Body of pancreas (tissue), 4 donors: ENCODE measurements at regions not wholly inside any gene's neighbourhood (a gene's known extent, or its start where the extent isn't known, plus 50 kb on each side); places are given as distances from the start of the nearest gene placed in this dataset.

Experiments
- ATAC-seq: fragments of 150-250 bp; one replicate; pipeline ENCODE4 v1.9.1; 2016
- DNase-seq, 4 donors: peaks; one replicate each; pipeline ENCODE4 v3.0.0-alpha.2; 2019
- H3K27ac ChIP-seq, 4 donors: fragments of 200-600 bp; sonication (generic); 1 replicate in 3 of 4; 2 replicates in 1 of 4; pipeline versions ENCODE4 v1.5.1 to v1.6.1; 2016 to 2019; ENCODE audit warnings: mild to moderate bottlenecking in 1 of 4, mixed read lengths in 1 of 4, moderate library complexity in 1 of 4
- H3K27me3 ChIP-seq, 2 donors: fragments of 200-600 bp; sonication (generic); one replicate each; pipeline ENCODE4 v1.6.0; 2016; ENCODE audit warnings: mild to moderate bottlenecking in 1 of 2
- H3K36me3 ChIP-seq, 2 donors: fragments of 200-600 bp; sonication (generic); replicated peaks in 1 of 2; 2 replicates each; pipeline ENCODE4 v1.5.1; 2016; ENCODE audit warnings: low read depth in 2 of 2; ENCODE audit not compliant: insufficient read depth in 1 of 2
- H3K4me1 ChIP-seq: fragments of 200-600 bp; sonication (generic); one replicate; pipeline ENCODE4 v1.6.0; 2016
- H3K4me3 ChIP-seq, 2 donors: fragments of 200-600 bp; sonication (generic); 1 replicate in 1 of 2; 2 replicates in 1 of 2; pipeline ENCODE4 v1.5.1; 2016 to 2019
- H3K9me3 ChIP-seq, 3 donors: fragments of 200-600 bp; sonication (generic); 1 replicate in 2 of 3; 2 replicates in 1 of 3; pipeline ENCODE4 v1.5.1; 2016
- CTCF ChIP-seq, 7 experiments: fragments of 450-650 bp in 4 of 7; fragments of 200-600 bp in 3 of 7; sonication (generic) in 3 of 7; IDR thresholded peaks; one replicate each; pipeline ENCODE4 v1.5.1; 2016 to 2019; ENCODE audit warnings: antibody characterized with exemption in 7 of 7
- POLR2A ChIP-seq, 3 donors: fragments of 450-650 bp; IDR thresholded peaks; one replicate each; pipeline ENCODE4 v1.6.1; 2016; ENCODE audit warnings: antibody characterized with exemption in 3 of 3, mild to moderate bottlenecking in 2 of 3
- WGBS, 2 donors: methylation state at CpG; one replicate each; pipeline ENCODE4 v1.1.5; 2017; 5-methylcytosine and 5-hydroxymethylcytosine counted together
- intact Hi-C: fragments of 100-400 bp; cut with DNase I; formaldehyde crosslinking; loops from one replicate; pipeline ENCODE4 v1.15.1; 2023

DNA sequence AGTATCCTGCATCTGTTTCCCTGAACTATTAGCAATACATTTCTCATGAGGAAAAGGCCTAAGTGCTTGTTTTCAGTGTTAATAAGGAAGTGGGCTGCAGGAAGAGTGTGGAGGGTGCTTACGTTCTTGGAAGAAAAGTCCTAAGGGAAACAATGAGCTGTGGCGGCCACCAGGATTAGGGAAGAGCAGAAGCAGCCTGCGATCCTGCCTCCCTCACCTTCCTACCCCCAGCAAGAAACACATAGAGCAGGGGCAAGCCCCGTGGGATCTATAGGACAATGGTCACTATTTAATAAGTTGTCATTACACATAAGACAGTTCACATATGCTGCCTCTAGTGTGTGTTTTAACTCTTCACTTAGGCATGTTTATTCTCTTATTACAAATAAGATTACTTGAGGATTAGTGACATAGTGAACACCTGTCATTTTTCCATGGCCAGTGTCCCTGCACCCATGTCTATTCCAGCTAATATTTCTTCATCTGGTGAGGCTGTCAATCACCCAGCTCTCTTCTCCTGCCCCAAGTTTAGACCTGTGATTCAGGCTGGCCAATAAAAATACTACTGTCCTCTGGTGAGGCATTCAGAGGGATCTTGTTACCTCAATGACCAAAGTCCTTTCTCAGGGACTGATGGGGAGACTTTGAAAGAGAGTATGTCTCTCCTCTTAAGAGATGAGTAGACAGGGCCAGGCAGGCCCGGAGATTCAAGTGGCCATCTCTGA lies 510.9 kb upstream of the CELF4 start:
- H3K36me3 ChIP-seq: no peaks in the 10 kb centered on the region
- no peak overlapping the region for H3K4me3 ChIP-seq
- TF ChIP-seq POLR2A (IDR thresholded peaks at IDR 0.05): no peak
- TF ChIP-seq CTCF (IDR thresholded peaks at IDR 0.05): no peak
- 71 to 77% methylated on average over 5 of the region's 5 CpGs for WGBS, 2 donors
- no peak overlapping the region for H3K27ac ChIP-seq
- H3K4me1 ChIP-seq: no peaks in the 10 kb centered on the region
- no peaks in the 10 kb centered on the region for H3K27me3 ChIP-seq
- ATAC-seq: no peak
- no peak for DNase-seq
- intact Hi-C loops: no loop called here
- no peaks in the 10 kb centered on the region for H3K9me3 ChIP-seq

DNA sequence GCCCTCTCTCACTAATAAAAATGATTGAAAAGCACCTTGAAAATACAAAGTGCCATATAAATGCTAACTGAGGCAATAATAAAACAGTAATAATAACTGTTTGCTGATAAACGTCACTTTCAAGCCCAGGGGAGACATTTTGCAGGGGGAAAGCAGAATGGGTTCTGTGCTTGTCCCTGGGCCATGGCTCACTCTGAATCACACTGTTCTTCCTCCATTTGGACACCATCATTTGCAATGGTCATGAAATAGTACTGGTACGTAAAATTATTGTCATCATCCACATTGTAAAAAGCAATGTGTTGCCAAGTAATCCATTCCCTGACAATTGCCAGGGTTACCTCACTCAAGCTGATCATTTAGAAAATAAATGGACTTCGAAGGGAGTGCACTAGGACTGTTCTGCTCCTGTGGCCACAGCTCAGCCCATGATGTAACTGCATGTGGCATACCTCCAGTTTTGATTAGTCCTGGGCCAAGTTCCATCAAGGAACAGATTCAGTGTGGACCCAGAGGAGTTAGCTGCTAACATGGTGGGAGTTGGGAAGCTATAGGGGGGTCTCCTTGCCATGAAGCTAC lies 508.8 kb upstream of the CELF4 start:
- no peaks in the 10 kb centered on the region for H3K36me3 ChIP-seq
- no peaks in the 10 kb centered on the region for H3K9me3 ChIP-seq
- DNase-seq: no peak
- H3K27me3 ChIP-seq: no peaks in the 10 kb centered on the region
- no peak overlapping the region for H3K4me3 ChIP-seq
- intact Hi-C loops: no loop called here
- TF ChIP-seq POLR2A (IDR thresholded peaks at IDR 0.05) (no peak), CTCF (IDR thresholded peaks at IDR 0.05) (no peak)
- WGBS, 2 donors: 52 to 65% methylated on average over 3 of the region's 3 CpGs
- no peaks in the 10 kb centered on the region for H3K4me1 ChIP-seq
- H3K27ac ChIP-seq: no peak overlapping the region
- ATAC-seq: no peak

- WGBS, 2 donors: 67 to 76% methylated on average over 2 of the region's 2 CpGs
- H3K36me3 ChIP-seq: no peaks in the 10 kb centered on the region
- H3K27me3 ChIP-seq: no peaks in the 10 kb centered on the region
- H3K4me1 ChIP-seq: no peaks in the 10 kb centered on the region
- ATAC-seq (no peak), DNase-seq (no peak)
- TF ChIP-seq POLR2A (IDR thresholded peaks at IDR 0.05) (no peak), CTCF (IDR thresholded peaks at IDR 0.05) (no peak)
- H3K27ac ChIP-seq: no peak overlapping the region
- no peak overlapping the region for H3K4me3 ChIP-seq
- no peaks in the 10 kb centered on the region for H3K9me3 ChIP-seq
- intact Hi-C loops: no loop called here
Measured at GRCh38 chr18:38067821-38068220, 502.2 kb upstream of the CELF4 start.

- no peak for ATAC-seq
- intact Hi-C loops: no loop called here
- Histone ChIP-seq H3K36me3 (no peaks in the 10 kb centered on the region), H3K4me1 (no peaks in the 10 kb centered on the region), H3K27ac (no peak overlapping the region), H3K4me3 (no peak overlapping the region), H3K27me3 (no peaks in the 10 kb centered on the region), H3K9me3 (no peaks in the 10 kb centered on the region)
- WGBS, 2 donors: 64 to 83% methylated on average over 1 of the region's 1 CpG
- DNase-seq: no peak
- TF ChIP-seq POLR2A (IDR thresholded peaks at IDR 0.05) (no peak), CTCF (IDR thresholded peaks at IDR 0.05) (no peak)
Measured at GRCh38 chr18:38067086-38067485, 501.5 kb upstream of the CELF4 start.
